Mammary epithelial cell (primary cell): ENCODE measurements at regions not wholly inside any gene's neighbourhood (a gene's known extent, or its start where the extent isn't known, plus 50 kb on each side); places are given as distances from the start of the nearest gene placed in this dataset.

Experiments used
- CTCF ChIP-seq, 2 donors: IDR thresholded peaks in 1 of 2; conservative IDR thresholded peaks in 1 of 2; 2 replicates each; pipeline ENCODE4 v1.5.1; 2011 to 2012; ENCODE audit warnings: inconsistent platforms in 2 of 2, low read length in 2 of 2, mild to moderate bottlenecking in 2 of 2, control low read depth in 1 of 2, low read depth in 1 of 2; ENCODE audit not compliant: insufficient read depth in 1 of 2; ENCODE audit errors: extremely low read depth in 1 of 2
- EZH2 ChIP-seq: IDR thresholded peaks from 2 replicates; pipeline ENCODE4 v1.6.1; 2012; ENCODE audit warnings: low read length, inconsistent platforms, borderline replicate concordance

GRCh38 chr11:114890038-114890437, 211.7 kb downstream of the NXPE2 start:
- TF ChIP-seq EZH2 (no peak), CTCF (conservative IDR thresholded peaks at IDR 0.05 in 1 of 2, IDR thresholded peaks at IDR 0.05 in 1 of 2; ENCODE audit: extremely low read depth in 1 of 2, insufficient read depth in 1 of 2, low read depth in 1 of 2, low read length in 2 of 2) (no peak)
